Stomach (tissue), 4 donors: ENCODE measurements at regions not wholly inside any gene's neighbourhood (a gene's known extent, or its start where the extent isn't known, plus 50 kb on each side); places are given as distances from the start of the nearest gene placed in this dataset.

Source experiments
- CTCF ChIP-seq, 7 experiments: fragments of 450-650 bp in 4 of 7; fragments of 200-600 bp in 3 of 7; sonication (generic) in 3 of 7; IDR thresholded peaks; one replicate each; pipeline ENCODE4 v1.5.1; 2016 to 2019; ENCODE audit warnings: antibody characterized with exemption in 7 of 7, control low read depth in 2 of 7, mild to moderate bottlenecking in 1 of 7
- EP300 ChIP-seq: sonication (generic); formaldehyde crosslinking; IDR thresholded peaks from one replicate; pipeline ENCODE4 v1.6.1; 2017; ENCODE audit warnings: antibody characterized with exemption
- POLR2A ChIP-seq, 4 donors: fragments of 450-650 bp; IDR thresholded peaks; one replicate each; pipeline ENCODE4 v1.6.1; 2016; ENCODE audit warnings: antibody characterized with exemption in 4 of 4, control low read depth in 2 of 4, mild to moderate bottlenecking in 1 of 4, moderate library complexity in 1 of 4
- POLR2AphosphoS5 ChIP-seq, 3 donors: sonication (generic); formaldehyde crosslinking; IDR thresholded peaks; one replicate each; pipeline ENCODE4 v1.6.1; 2016; ENCODE audit warnings: antibody characterized with exemption in 3 of 3

- no peak for TF ChIP-seq CTCF (IDR thresholded peaks at IDR 0.05)
- no peak for TF ChIP-seq POLR2A (IDR thresholded peaks at IDR 0.05)
- no peak for TF ChIP-seq POLR2AphosphoS5 (IDR thresholded peaks at IDR 0.05)
- TF ChIP-seq EP300 = no peak
Observed at GRCh38 chr14:98915625-98916024, 356.4 kb downstream of the BCL11B start.
